ENCODE measurements at regions not wholly inside any gene's neighbourhood (a gene's known extent, or its start where the extent isn't known, plus 50 kb on each side); places are given as distances from the start of the nearest gene placed in this dataset.

GRCh38 chr10:94214481-94214893 lies 148.3 kb downstream of the NOC3L start:
- 80 to 85% methylated on average over 7 of the region's 7 CpGs for WGBS, 2 donors
- intact Hi-C loops (cut with DNase I) = no loop called here

GRCh38 chr10:94216201-94216600 lies 146.5 kb downstream of the NOC3L start:
- no peaks in the 10 kb centered on the region for H3K4me1 ChIP-seq
- ATAC-seq (no peak), DNase-seq (no peak), FAIRE-seq (no peak)
- 84 to 86% methylated on average over 4 of the region's 4 CpGs for WGBS, 2 donors
- TF ChIP-seq CTCF (IDR thresholded peaks at IDR 0.05) = no peak
- H3K4me3 ChIP-seq = no peak overlapping the region
- H3K36me3 ChIP-seq = no peaks in the 10 kb centered on the region
- H3K9me3 ChIP-seq = no peaks in the 10 kb centered on the region
- intact Hi-C loops (cut with DNase I) = no loop called here
- H3K27ac ChIP-seq = no peak overlapping the region
- no peaks in the 10 kb centered on the region for H3K27me3 ChIP-seq

More at GRCh38 chr10:94214481-94214893, 148.3 kb downstream of the NOC3L start:
- Histone ChIP-seq H3K4me1 (peaks cover 1 to 16% (median 3%) of the 10 kb centered on the region in 3 donors), H3K36me3 (no peaks in the 10 kb centered on the region), H3K27ac (no peak overlapping the region), H3K9me3 (no peaks in the 10 kb centered on the region), H3K27me3 (no peaks in the 10 kb centered on the region), H3K4me3 (no peak overlapping the region)
- TF ChIP-seq CTCF (IDR thresholded peaks at IDR 0.05) = no peak
- DNase-seq (no peak), FAIRE-seq (no peak), ATAC-seq (no peak)

GRCh38 chr10:94217411-94217810 lies 145.3 kb downstream of the NOC3L start:
- Histone ChIP-seq H3K36me3 (no peaks in the 10 kb centered on the region), H3K4me1 (no peaks in the 10 kb centered on the region), H3K4me3 (no peak overlapping the region), H3K27ac (no peak overlapping the region), H3K27me3 (no peaks in the 10 kb centered on the region), H3K9me3 (no peaks in the 10 kb centered on the region)
- intact Hi-C loops (cut with DNase I) = no loop called here
- no peak for TF ChIP-seq CTCF (IDR thresholded peaks at IDR 0.05)
- DNase-seq (no peak), FAIRE-seq (no peak), ATAC-seq (no peak)

- Histone ChIP-seq H3K4me1 (no peaks in the 10 kb centered on the region), H3K36me3 (no peaks in the 10 kb centered on the region), H3K27me3 (no peaks in the 10 kb centered on the region), H3K4me3 (no peak overlapping the region), H3K9me3 (no peaks in the 10 kb centered on the region), H3K27ac (no peak overlapping the region)
- FAIRE-seq (peak; percentile 98), ATAC-seq (no peak), DNase-seq (no peak)
- 95 to 96% methylated on average over 2 of the region's 2 CpGs for WGBS, 2 donors
- TF ChIP-seq CTCF (IDR thresholded peaks at IDR 0.05) = no peak
- intact Hi-C loops (cut with DNase I) = no loop called here
Observed at GRCh38 chr10:94218493-94219183, 144.1 kb downstream of the NOC3L start.

GRCh38 chr10:94219829-94220228 lies 142.9 kb downstream of the NOC3L start:
- intact Hi-C loops (cut with DNase I) = no loop called here
- no peak overlapping the region for H3K27ac ChIP-seq
- no peaks in the 10 kb centered on the region for H3K4me1 ChIP-seq
- no peak for TF ChIP-seq CTCF (IDR thresholded peaks at IDR 0.05)
- no peaks in the 10 kb centered on the region for H3K27me3 ChIP-seq
- H3K36me3 ChIP-seq = no peaks in the 10 kb centered on the region
- 96 to 100% methylated on average over 1 of the region's 1 CpG for WGBS, 2 donors
- ATAC-seq (no peak), FAIRE-seq (no peak), DNase-seq (no peak)
- no peaks in the 10 kb centered on the region for H3K9me3 ChIP-seq
- no peak overlapping the region for H3K4me3 ChIP-seq
